MM.1S (cell line): ENCODE measurements at regions not wholly inside any gene's neighbourhood (a gene's known extent, or its start where the extent isn't known, plus 50 kb on each side); places are given as distances from the start of the nearest gene placed in this dataset.

Source experiments
- DNase-seq: peaks from one replicate; pipeline ENCODE4 v3.0.0-alpha.2; 2015
- H2AFZ ChIP-seq: fragments of 300-600 bp; sonication (generic); 2 replicates; pipeline ENCODE4 v1.6.0; 2016; ENCODE audit warnings: antibody characterized with exemption, low read length
- H3F3A ChIP-seq: fragments of 300-600 bp; sonication (generic); 2 replicates; pipeline ENCODE4 v1.6.1; 2016; ENCODE audit warnings: mild to moderate bottlenecking, antibody characterized with exemption, low read length, moderate library complexity, mixed read lengths; ENCODE audit not compliant: insufficient read depth
- H3K27ac ChIP-seq: fragments of 300-600 bp; sonication (generic); 2 replicates; pipeline ENCODE4 v1.5.1; 2016; ENCODE audit warnings: mild to moderate bottlenecking, low read length
- H3K27me3 ChIP-seq: fragments of 300-600 bp; sonication (generic); replicated peaks from 2 replicates; pipeline ENCODE4 v1.6.0; 2016; ENCODE audit warnings: low read length; ENCODE audit not compliant: insufficient read depth
- H3K36me3 ChIP-seq: fragments of 300-600 bp; sonication (generic); replicated peaks from 2 replicates; pipeline ENCODE4 v1.6.1; 2016; ENCODE audit warnings: mild to moderate bottlenecking, low read length, mixed read lengths; ENCODE audit not compliant: insufficient read depth
- H3K4me1 ChIP-seq: fragments of 300-600 bp; sonication (generic); 2 replicates; pipeline ENCODE4 v1.6.1; 2016; ENCODE audit warnings: low read length, mixed read lengths
- H3K4me2 ChIP-seq: fragments of 300-600 bp; sonication (generic); 2 replicates; pipeline ENCODE4 v1.6.0; 2016; ENCODE audit warnings: low read depth, low read length
- H3K4me3 ChIP-seq: fragments of 300-600 bp; sonication (generic); 2 replicates; pipeline ENCODE4 v1.5.1; 2016; ENCODE audit warnings: low read length, mixed read lengths
- H3K79me2 ChIP-seq: fragments of 300-600 bp; sonication (generic); 2 replicates; pipeline ENCODE4 v1.6.1; 2016; ENCODE audit warnings: mixed run types, low read length, mixed read lengths
- H3K9ac ChIP-seq: fragments of 300-600 bp; sonication (generic); 2 replicates; pipeline ENCODE4 v1.6.1; 2016; ENCODE audit warnings: low read length, mixed read lengths
- H3K9me2 ChIP-seq: fragments of 300-600 bp; sonication (generic); replicated peaks from 2 replicates; pipeline ENCODE4 v1.6.1; 2016; ENCODE audit warnings: mild to moderate bottlenecking, low read length, mixed read lengths; ENCODE audit not compliant: insufficient read depth
- H3K9me3 ChIP-seq: fragments of 300-600 bp; sonication (generic); replicated peaks from 2 replicates; pipeline ENCODE4 v1.6.1; 2016; ENCODE audit warnings: mild to moderate bottlenecking, low read length, mixed read lengths; ENCODE audit not compliant: insufficient read depth
- H4K20me1 ChIP-seq: fragments of 300-600 bp; sonication (generic); 2 replicates; pipeline ENCODE4 v1.6.1; 2016; ENCODE audit warnings: mild to moderate bottlenecking, low read length, moderate library complexity, mixed read lengths; ENCODE audit not compliant: insufficient read depth
- CTCF ChIP-seq: fragments of 300-600 bp; sonication (generic); IDR thresholded peaks from 2 replicates; pipeline ENCODE4 v1.5.1; 2016; ENCODE audit warnings: antibody characterized with exemption, low read length, mixed read lengths
- EZH2 ChIP-seq: fragments of 300-600 bp; sonication (generic); optimal IDR thresholded peaks from 2 replicates; pipeline ENCODE3; 2017; ENCODE audit warnings: low read depth, mild to moderate bottlenecking, antibody characterized with exemption, low read length, mixed read lengths
- EZH2phosphoT487 ChIP-seq: fragments of 300-600 bp; sonication (generic); IDR thresholded peaks from 2 replicates; pipeline ENCODE4 v1.6.1; 2018; ENCODE audit warnings: antibody characterized with exemption, low read length

- Histone ChIP-seq H3K4me2 (no peak overlapping the region), H3F3A (no peaks in the 10 kb centered on the region), H4K20me1 (no peaks in the 10 kb centered on the region), H3K4me1 (no peaks in the 10 kb centered on the region), H3K79me2 (no peaks in the 10 kb centered on the region), H2AFZ (no peak overlapping the region), H3K36me3 (no peaks in the 10 kb centered on the region), H3K27ac (no peak overlapping the region), H3K9ac (no peak overlapping the region), H3K9me2 (no peaks in the 10 kb centered on the region), H3K27me3 (no peaks in the 10 kb centered on the region), H3K4me3 (no peak overlapping the region), H3K9me3 (no peaks in the 10 kb centered on the region)
- DNase-seq, result no peak
- TF ChIP-seq CTCF (no peak), EZH2phosphoT487 (no peak), EZH2 (no peak)
Observed at GRCh38 chr10:60466267-60467201, 76.9 kb upstream of the ANK3 start.

DNA sequence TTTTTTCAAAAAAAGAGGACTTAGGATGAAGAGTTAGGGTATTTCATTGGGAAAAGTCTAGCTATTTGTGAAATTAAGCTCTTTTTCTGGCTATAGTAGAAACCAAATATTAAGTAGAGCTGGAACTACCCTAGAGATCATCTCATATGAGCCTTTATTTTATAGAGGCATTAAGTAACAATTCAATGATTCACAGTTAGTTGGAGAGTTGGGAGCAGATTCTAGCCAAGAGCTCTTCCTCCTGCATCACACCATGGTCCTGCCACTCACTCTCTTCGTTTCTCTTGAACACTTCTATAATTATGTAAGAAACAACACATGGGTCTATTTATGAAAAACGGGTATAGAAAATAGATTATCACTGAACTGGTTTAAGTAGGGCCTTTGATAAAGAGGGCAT, 76.1 kb upstream of the ANK3 start:
- Histone ChIP-seq H3K79me2 (no peaks in the 10 kb centered on the region), H3K9ac (no peak overlapping the region), H4K20me1 (no peaks in the 10 kb centered on the region), H3K4me1 (no peaks in the 10 kb centered on the region), H3K36me3 (no peaks in the 10 kb centered on the region), H3K27ac (no peak overlapping the region), H2AFZ (no peak overlapping the region), H3K4me2 (no peak overlapping the region), H3K4me3 (no peak overlapping the region), H3K9me3 (no peaks in the 10 kb centered on the region), H3K9me2 (no peaks in the 10 kb centered on the region), H3F3A (no peaks in the 10 kb centered on the region), H3K27me3 (no peaks in the 10 kb centered on the region)
- TF ChIP-seq EZH2phosphoT487 (no peak), EZH2 (no peak), CTCF (no peak)
- no peak for DNase-seq

- Histone ChIP-seq H2AFZ (no peak overlapping the region), H3F3A (no peaks in the 10 kb centered on the region), H3K27me3 (no peaks in the 10 kb centered on the region), H3K9me3 (no peaks in the 10 kb centered on the region), H3K4me2 (no peak overlapping the region), H3K36me3 (no peaks in the 10 kb centered on the region), H3K9ac (no peak overlapping the region), H3K4me1 (no peaks in the 10 kb centered on the region), H3K9me2 (no peaks in the 10 kb centered on the region), H3K27ac (no peak overlapping the region), H3K4me3 (no peak overlapping the region), H4K20me1 (no peaks in the 10 kb centered on the region), H3K79me2 (no peaks in the 10 kb centered on the region)
- TF ChIP-seq EZH2, result no peak
- no peak for TF ChIP-seq EZH2phosphoT487
- TF ChIP-seq CTCF, result no peak
- no peak for DNase-seq
Observed at GRCh38 chr10:60464659-60465058, 75.0 kb upstream of the ANK3 start.
